ENCODE measurements at regions not wholly inside any gene's neighbourhood (a gene's known extent, or its start where the extent isn't known, plus 50 kb on each side); places are given as distances from the start of the nearest gene placed in this dataset.
"Not testable (repeated sequence)": the region's sequence is repeated elsewhere in the genome, so short reads cannot be mapped to it uniquely, and the experiment has no call there.

DNA sequence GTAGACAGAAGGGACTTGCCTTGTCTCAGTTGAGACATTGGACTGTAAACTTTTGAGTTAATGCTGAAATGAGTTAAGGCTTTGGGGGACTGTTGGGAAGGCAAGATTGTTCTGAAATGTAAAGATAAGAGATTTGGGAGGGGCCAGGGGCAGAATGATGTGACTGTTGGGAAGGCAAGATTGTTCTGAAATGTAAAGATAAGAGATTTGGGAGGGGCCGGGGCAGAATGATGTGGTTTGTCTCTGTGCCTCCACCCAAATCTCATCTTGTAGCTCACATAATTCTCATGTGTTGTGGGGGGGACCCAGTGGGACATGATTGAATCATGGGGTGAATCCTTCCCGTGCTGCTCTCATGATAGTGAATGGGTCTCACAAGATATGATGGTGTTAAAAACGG is 1217.1 kb downstream of the GALC start:
- TF ChIP-seq, protein P1, sequence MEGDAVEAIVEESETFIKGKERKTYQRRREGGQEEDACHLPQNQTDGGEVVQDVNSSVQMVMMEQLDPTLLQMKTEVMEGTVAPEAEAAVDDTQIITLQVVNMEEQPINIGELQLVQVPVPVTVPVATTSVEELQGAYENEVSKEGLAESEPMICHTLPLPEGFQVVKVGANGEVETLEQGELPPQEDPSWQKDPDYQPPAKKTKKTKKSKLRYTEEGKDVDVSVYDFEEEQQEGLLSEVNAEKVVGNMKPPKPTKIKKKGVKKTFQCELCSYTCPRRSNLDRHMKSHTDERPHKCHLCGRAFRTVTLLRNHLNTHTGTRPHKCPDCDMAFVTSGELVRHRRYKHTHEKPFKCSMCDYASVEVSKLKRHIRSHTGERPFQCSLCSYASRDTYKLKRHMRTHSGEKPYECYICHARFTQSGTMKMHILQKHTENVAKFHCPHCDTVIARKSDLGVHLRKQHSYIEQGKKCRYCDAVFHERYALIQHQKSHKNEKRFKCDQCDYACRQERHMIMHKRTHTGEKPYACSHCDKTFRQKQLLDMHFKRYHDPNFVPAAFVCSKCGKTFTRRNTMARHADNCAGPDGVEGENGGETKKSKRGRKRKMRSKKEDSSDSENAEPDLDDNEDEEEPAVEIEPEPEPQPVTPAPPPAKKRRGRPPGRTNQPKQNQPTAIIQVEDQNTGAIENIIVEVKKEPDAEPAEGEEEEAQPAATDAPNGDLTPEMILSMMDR (IDR thresholded peaks at IDR 0.05; ENCODE audit: borderline replicate concordance, extremely low read depth, low read length, poor library complexity, severe bottlenecking) = not testable (repeated sequence)
- TF ChIP-seq EZH2 (IDR thresholded peaks at IDR 0.05; ENCODE audit: borderline replicate concordance, low read depth, low read length, severe bottlenecking) = not testable (repeated sequence)
